ENCODE measurements at regions not wholly inside any gene's neighbourhood (a gene's known extent, or its start where the extent isn't known, plus 50 kb on each side); places are given as distances from the start of the nearest gene placed in this dataset.

- TF ChIP-seq CTCF (IDR thresholded peaks at IDR 0.05; ENCODE audit: extremely low read depth, missing control alignments): no peak
- peak; percentile 25 for DNase-seq (ENCODE audit: low spot score)
Measured at GRCh38 chr15:70584441-70584837, 178.9 kb downstream of the UACA start.

GRCh38 chr15:70583006-70583405 is 180.4 kb downstream of the UACA start:
- no peak for TF ChIP-seq CTCF (IDR thresholded peaks at IDR 0.05; ENCODE audit: extremely low read depth, missing control alignments)
- no peak for DNase-seq (ENCODE audit: low spot score)

- no peak for DNase-seq (ENCODE audit: low spot score)
- TF ChIP-seq CTCF (IDR thresholded peaks at IDR 0.05; ENCODE audit: extremely low read depth, missing control alignments): no peak
Measured at GRCh38 chr15:70582143-70582945, 181.0 kb downstream of the UACA start.

- no peak for DNase-seq (ENCODE audit: low spot score)
- TF ChIP-seq CTCF (IDR thresholded peaks at IDR 0.05; ENCODE audit: extremely low read depth, missing control alignments): no peak
Measured at GRCh38 chr15:70580958-70581357, 182.4 kb downstream of the UACA start.

GRCh38 chr15:70580286-70580685 is 183.1 kb downstream of the UACA start:
- TF ChIP-seq CTCF (IDR thresholded peaks at IDR 0.05; ENCODE audit: extremely low read depth, missing control alignments): no peak
- no peak for DNase-seq (ENCODE audit: low spot score)

- no peak for DNase-seq (ENCODE audit: low spot score)
- TF ChIP-seq CTCF (IDR thresholded peaks at IDR 0.05; ENCODE audit: extremely low read depth, missing control alignments): no peak
Measured at GRCh38 chr15:70579766-70580165, 183.6 kb downstream of the UACA start.

- TF ChIP-seq CTCF (IDR thresholded peaks at IDR 0.05; ENCODE audit: extremely low read depth, missing control alignments): no peak
- no peak for DNase-seq (ENCODE audit: low spot score)
Measured at GRCh38 chr15:70578196-70578595, 185.2 kb downstream of the UACA start.
